H1 (cell line): ENCODE measurements at regions not wholly inside any gene's neighbourhood (a gene's known extent, or its start where the extent isn't known, plus 50 kb on each side); places are given as distances from the start of the nearest gene placed in this dataset.

Experiments used
- CBX8 ChIP-seq: fragments of 300-800, 300-1000 bp; sonication (generic); IDR thresholded peaks from 2 replicates; pipeline ENCODE4 v1.7.1; 2016; ENCODE audit warnings: low read depth, low read length, borderline replicate concordance
- GABPA ChIP-seq: IDR thresholded peaks from 2 replicates; pipeline ENCODE4 v1.6.1; 2011; ENCODE audit warnings: mild to moderate bottlenecking, low read length, moderate library complexity, borderline replicate concordance; ENCODE audit not compliant: insufficient read depth
- KDM5A ChIP-seq: fragments of 200-600 bp; IDR thresholded peaks from 2 replicates; pipeline ENCODE4 v1.7.1; 2012; ENCODE audit warnings: mild to moderate bottlenecking, low read length, inconsistent platforms, mixed read lengths
- NANOG ChIP-seq: IDR thresholded peaks from 2 replicates; pipeline ENCODE4 v1.6.1; 2011; ENCODE audit warnings: low read length, low read depth, mild to moderate bottlenecking, inconsistent platforms; ENCODE audit not compliant: insufficient read depth, poor library complexity, severe bottlenecking
- SIX5 ChIP-seq: IDR thresholded peaks from 2 replicates; pipeline ENCODE4 v1.6.1; 2011; ENCODE audit warnings: mild to moderate bottlenecking, low read depth, low read length
- TCF12 ChIP-seq: IDR thresholded peaks from 2 replicates; pipeline ENCODE4 v1.6.1; 2011; ENCODE audit warnings: low read depth, mild to moderate bottlenecking, low read length
- TF ChIP-seq, protein P1 (sequence below): fragments of 300-600 bp; sonication (generic); IDR thresholded peaks from 2 replicates; pipeline ENCODE4 v1.7.1; 2012; ENCODE audit warnings: low read length, moderate library complexity, mild to moderate bottlenecking, inconsistent platforms; ENCODE audit not compliant: insufficient replicate concordance
- TF ChIP-seq, protein P2 (sequence below): IDR thresholded peaks from 2 replicates; pipeline ENCODE4 v1.6.1; 2011; ENCODE audit warnings: low read length, improper control_type of control experiment
- TF ChIP-seq, protein P3 (sequence below): IDR thresholded peaks from 2 replicates; pipeline ENCODE4 v1.6.1; 2012; ENCODE audit warnings: low read length, inconsistent platforms

DNA sequence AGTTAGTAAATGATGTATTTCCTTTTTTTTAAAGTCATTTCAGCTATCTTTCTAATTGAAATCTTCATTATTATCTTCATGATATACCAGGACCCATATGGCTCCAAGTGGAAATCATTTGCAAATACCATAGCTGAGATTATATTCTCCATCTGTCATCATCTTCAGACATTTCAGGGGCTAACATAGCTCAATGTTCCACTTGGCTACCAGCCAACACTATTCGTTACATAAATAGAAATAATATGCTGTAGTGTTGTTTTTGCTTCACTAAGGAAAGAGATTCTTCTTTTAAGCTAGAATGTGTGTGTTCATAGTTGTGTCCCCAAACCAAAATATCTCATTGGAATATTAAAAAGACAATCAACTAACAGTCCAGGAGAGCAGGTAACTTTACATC, 225.1 kb downstream of the DIO2 start (continued):
- TF ChIP-seq, protein P1, sequence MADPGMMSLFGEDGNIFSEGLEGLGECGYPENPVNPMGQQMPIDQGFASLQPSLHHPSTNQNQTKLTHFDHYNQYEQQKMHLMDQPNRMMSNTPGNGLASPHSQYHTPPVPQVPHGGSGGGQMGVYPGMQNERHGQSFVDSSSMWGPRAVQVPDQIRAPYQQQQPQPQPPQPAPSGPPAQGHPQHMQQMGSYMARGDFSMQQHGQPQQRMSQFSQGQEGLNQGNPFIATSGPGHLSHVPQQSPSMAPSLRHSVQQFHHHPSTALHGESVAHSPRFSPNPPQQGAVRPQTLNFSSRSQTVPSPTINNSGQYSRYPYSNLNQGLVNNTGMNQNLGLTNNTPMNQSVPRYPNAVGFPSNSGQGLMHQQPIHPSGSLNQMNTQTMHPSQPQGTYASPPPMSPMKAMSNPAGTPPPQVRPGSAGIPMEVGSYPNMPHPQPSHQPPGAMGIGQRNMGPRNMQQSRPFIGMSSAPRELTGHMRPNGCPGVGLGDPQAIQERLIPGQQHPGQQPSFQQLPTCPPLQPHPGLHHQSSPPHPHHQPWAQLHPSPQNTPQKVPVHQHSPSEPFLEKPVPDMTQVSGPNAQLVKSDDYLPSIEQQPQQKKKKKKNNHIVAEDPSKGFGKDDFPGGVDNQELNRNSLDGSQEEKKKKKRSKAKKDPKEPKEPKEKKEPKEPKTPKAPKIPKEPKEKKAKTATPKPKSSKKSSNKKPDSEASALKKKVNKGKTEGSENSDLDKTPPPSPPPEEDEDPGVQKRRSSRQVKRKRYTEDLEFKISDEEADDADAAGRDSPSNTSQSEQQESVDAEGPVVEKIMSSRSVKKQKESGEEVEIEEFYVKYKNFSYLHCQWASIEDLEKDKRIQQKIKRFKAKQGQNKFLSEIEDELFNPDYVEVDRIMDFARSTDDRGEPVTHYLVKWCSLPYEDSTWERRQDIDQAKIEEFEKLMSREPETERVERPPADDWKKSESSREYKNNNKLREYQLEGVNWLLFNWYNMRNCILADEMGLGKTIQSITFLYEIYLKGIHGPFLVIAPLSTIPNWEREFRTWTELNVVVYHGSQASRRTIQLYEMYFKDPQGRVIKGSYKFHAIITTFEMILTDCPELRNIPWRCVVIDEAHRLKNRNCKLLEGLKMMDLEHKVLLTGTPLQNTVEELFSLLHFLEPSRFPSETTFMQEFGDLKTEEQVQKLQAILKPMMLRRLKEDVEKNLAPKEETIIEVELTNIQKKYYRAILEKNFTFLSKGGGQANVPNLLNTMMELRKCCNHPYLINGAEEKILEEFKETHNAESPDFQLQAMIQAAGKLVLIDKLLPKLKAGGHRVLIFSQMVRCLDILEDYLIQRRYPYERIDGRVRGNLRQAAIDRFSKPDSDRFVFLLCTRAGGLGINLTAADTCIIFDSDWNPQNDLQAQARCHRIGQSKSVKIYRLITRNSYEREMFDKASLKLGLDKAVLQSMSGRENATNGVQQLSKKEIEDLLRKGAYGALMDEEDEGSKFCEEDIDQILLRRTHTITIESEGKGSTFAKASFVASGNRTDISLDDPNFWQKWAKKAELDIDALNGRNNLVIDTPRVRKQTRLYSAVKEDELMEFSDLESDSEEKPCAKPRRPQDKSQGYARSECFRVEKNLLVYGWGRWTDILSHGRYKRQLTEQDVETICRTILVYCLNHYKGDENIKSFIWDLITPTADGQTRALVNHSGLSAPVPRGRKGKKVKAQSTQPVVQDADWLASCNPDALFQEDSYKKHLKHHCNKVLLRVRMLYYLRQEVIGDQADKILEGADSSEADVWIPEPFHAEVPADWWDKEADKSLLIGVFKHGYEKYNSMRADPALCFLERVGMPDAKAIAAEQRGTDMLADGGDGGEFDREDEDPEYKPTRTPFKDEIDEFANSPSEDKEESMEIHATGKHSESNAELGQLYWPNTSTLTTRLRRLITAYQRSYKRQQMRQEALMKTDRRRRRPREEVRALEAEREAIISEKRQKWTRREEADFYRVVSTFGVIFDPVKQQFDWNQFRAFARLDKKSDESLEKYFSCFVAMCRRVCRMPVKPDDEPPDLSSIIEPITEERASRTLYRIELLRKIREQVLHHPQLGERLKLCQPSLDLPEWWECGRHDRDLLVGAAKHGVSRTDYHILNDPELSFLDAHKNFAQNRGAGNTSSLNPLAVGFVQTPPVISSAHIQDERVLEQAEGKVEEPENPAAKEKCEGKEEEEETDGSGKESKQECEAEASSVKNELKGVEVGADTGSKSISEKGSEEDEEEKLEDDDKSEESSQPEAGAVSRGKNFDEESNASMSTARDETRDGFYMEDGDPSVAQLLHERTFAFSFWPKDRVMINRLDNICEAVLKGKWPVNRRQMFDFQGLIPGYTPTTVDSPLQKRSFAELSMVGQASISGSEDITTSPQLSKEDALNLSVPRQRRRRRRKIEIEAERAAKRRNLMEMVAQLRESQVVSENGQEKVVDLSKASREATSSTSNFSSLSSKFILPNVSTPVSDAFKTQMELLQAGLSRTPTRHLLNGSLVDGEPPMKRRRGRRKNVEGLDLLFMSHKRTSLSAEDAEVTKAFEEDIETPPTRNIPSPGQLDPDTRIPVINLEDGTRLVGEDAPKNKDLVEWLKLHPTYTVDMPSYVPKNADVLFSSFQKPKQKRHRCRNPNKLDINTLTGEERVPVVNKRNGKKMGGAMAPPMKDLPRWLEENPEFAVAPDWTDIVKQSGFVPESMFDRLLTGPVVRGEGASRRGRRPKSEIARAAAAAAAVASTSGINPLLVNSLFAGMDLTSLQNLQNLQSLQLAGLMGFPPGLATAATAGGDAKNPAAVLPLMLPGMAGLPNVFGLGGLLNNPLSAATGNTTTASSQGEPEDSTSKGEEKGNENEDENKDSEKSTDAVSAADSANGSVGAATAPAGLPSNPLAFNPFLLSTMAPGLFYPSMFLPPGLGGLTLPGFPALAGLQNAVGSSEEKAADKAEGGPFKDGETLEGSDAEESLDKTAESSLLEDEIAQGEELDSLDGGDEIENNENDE = no peak
- no peak for TF ChIP-seq KDM5A
- TF ChIP-seq GABPA = no peak
- TF ChIP-seq NANOG = no peak
- TF ChIP-seq TCF12 = no peak
- TF ChIP-seq, protein P2, sequence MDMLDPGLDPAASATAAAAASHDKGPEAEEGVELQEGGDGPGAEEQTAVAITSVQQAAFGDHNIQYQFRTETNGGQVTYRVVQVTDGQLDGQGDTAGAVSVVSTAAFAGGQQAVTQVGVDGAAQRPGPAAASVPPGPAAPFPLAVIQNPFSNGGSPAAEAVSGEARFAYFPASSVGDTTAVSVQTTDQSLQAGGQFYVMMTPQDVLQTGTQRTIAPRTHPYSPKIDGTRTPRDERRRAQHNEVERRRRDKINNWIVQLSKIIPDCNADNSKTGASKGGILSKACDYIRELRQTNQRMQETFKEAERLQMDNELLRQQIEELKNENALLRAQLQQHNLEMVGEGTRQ = no peak
- TF ChIP-seq SIX5 = no peak
- TF ChIP-seq CBX8 = no peak
- TF ChIP-seq, protein P3, sequence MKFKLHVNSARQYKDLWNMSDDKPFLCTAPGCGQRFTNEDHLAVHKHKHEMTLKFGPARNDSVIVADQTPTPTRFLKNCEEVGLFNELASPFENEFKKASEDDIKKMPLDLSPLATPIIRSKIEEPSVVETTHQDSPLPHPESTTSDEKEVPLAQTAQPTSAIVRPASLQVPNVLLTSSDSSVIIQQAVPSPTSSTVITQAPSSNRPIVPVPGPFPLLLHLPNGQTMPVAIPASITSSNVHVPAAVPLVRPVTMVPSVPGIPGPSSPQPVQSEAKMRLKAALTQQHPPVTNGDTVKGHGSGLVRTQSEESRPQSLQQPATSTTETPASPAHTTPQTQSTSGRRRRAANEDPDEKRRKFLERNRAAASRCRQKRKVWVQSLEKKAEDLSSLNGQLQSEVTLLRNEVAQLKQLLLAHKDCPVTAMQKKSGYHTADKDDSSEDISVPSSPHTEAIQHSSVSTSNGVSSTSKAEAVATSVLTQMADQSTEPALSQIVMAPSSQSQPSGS = no peak
